ENCODE measurements at regions not wholly inside any gene's neighbourhood (a gene's known extent, or its start where the extent isn't known, plus 50 kb on each side); places are given as distances from the start of the nearest gene placed in this dataset.

DNA sequence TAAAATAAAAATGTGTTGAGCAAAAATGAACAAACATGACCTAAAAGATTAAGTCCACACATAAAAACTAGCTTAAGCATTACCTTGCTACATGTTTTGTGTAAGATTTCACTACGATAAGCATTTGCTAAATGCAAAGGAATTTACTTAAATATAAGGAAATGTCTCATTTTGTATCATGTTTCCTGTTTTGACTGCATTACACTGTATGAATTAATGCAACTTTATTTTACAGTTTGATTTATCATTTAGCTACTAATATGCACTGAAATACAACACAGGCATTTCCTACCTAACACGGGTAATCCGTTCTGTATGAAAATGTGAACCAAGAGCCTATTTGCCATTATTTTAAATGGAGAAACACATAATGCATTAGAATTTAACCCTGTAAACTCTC is 1076.5 kb upstream of the DDX18 start:
- Histone ChIP-seq H3K4me1 (replicated peaks in 1 of 4; ENCODE audit: control insufficient read depth in 3 of 4, insufficient read depth in 4 of 4, low read length in 3 of 4) (no peaks in the 10 kb centered on the region), H3K4ac (replicated peaks; ENCODE audit: insufficient read length, low read depth, low read length) (no peak overlapping the region), H4K20me1 (replicated peaks in 1 of 2; ENCODE audit: control insufficient read depth in 1 of 2, insufficient read depth in 2 of 2, low read length in 2 of 2) (no peaks in the 10 kb centered on the region), H2BK5ac (ENCODE audit: low read depth, low read length) (no peak overlapping the region), H2AK5ac (ENCODE audit: low read depth, low read length) (no peak overlapping the region), H3K4me2 (ENCODE audit: insufficient read depth in 1 of 2, low read depth in 2 of 2, low read length in 2 of 2) (no peak overlapping the region), H3K36me3 (ENCODE audit: control insufficient read depth in 2 of 4, insufficient read depth in 4 of 4, low read length in 3 of 4) (no peaks in the 10 kb centered on the region), H3K79me2 (ENCODE audit: control insufficient read depth in 1 of 2, insufficient read depth in 2 of 2, low read length in 2 of 2) (no peaks in the 10 kb centered on the region), H2AFZ (ENCODE audit: low read length) (no peak overlapping the region), H3K14ac (ENCODE audit: insufficient read length) (no peak overlapping the region), H3K4me3 (ENCODE audit: extremely low read depth in 1 of 4, insufficient read depth in 2 of 4, low read depth in 3 of 4, low read length in 4 of 4) (no peak overlapping the region), H2BK120ac (replicated peaks; ENCODE audit: low read depth, low read length) (no peak overlapping the region), H3K23me2 (ENCODE audit: low read depth, low read length) (no peaks in the 10 kb centered on the region), H2BK12ac (ENCODE audit: low read depth, low read length) (no peak overlapping the region), H2BK15ac (ENCODE audit: low read length) (no peak overlapping the region), H3K79me1 (ENCODE audit: low read depth, low read length) (no peaks in the 10 kb centered on the region), H3K56ac (replicated peaks; ENCODE audit: insufficient read length, low read depth, low read length) (no peak overlapping the region), H4K5ac (ENCODE audit: insufficient read length, low read depth, low read length) (no peak overlapping the region), H4K91ac (replicated peaks; ENCODE audit: insufficient read length, low read length) (no peak overlapping the region), H3K27ac (ENCODE audit: low read depth, low read length) (no peak overlapping the region), H3K9ac (replicated peaks in 1 of 4; ENCODE audit: extremely low read depth in 1 of 4, low read depth in 3 of 4, low read length in 3 of 4) (no peak overlapping the region), H3K23ac (ENCODE audit: insufficient read length) (no peak overlapping the region), H2BK20ac (ENCODE audit: low read length) (no peak overlapping the region), H3K27me3 (replicated peaks in 1 of 4; ENCODE audit: control insufficient read depth in 3 of 4, extremely low read depth in 1 of 4, insufficient read depth in 3 of 4, low read length in 3 of 4) (no peaks in the 10 kb centered on the region), H3K18ac (ENCODE audit: extremely low read depth, low read length) (no peak overlapping the region), H4K8ac (ENCODE audit: extremely low read depth, insufficient read depth, low read length) (no peak overlapping the region), H3K9me3 (ENCODE audit: insufficient read depth in 2 of 2, low read depth in 1 of 2, low read length in 1 of 2) (no peaks in the 10 kb centered on the region)
- no peak for DNase-seq (ENCODE audit: low read depth in 1 of 2, low spot score in 2 of 2)
- ChIA-PET POLR2A (ENCODE audit: partially characterized antibody) (no interaction called here), CTCF (ENCODE audit: partially characterized antibody) (interaction anchor here (0.7 kb wide), 1 partner anchor 19 kb away, joined by 3 read pairs; no protein-coding TSS in a partner anchor)
- FAIRE-seq, result no peak
- 93% methylated on average over 3 of the region's 3 CpGs; no CpG with 5 or more reads in 1 of the 2 experiments for WGBS, 2 experiments (ENCODE audit: extremely low coverage in 1 of 2, insufficient coverage in 1 of 2, insufficient read length in 1 of 2, insufficient replicate concordance in 2 of 2, low coverage in 1 of 2, low lambda C conversion rate in 2 of 2, missing lambda C conversion rate in 1 of 2)
- no peak for TF ChIP-seq BRCA1 (IDR thresholded peaks at IDR 0.05; ENCODE audit: low read depth, low read length)
- TF ChIP-seq, protein P1, sequence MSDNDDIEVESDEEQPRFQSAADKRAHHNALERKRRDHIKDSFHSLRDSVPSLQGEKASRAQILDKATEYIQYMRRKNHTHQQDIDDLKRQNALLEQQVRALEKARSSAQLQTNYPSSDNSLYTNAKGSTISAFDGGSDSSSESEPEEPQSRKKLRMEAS (IDR thresholded peaks at IDR 0.05), result no peak
- no peak for TF ChIP-seq CHD1 (IDR thresholded peaks at IDR 0.05; ENCODE audit: low read depth, low read length)
- TF ChIP-seq YY1 (IDR thresholded peaks at IDR 0.05; ENCODE audit: low read depth, low read length), result no peak
- no peak for TF ChIP-seq POU5F1 (IDR thresholded peaks at IDR 0.05; ENCODE audit: low read depth, low read length)
- TF ChIP-seq, protein P2, sequence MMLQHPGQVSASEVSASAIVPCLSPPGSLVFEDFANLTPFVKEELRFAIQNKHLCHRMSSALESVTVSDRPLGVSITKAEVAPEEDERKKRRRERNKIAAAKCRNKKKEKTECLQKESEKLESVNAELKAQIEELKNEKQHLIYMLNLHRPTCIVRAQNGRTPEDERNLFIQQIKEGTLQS (IDR thresholded peaks at IDR 0.05; ENCODE audit: insufficient read depth, low read depth, low read length), result no peak
- TF ChIP-seq TBP (IDR thresholded peaks at IDR 0.05; ENCODE audit: low read depth, low read length), result no peak
- no peak for TF ChIP-seq FOSL1 (IDR thresholded peaks at IDR 0.05; ENCODE audit: insufficient read depth, low read depth, low read length)
- no peak for TF ChIP-seq TAF7 (optimal IDR thresholded peaks at IDR 0.05; ENCODE audit: borderline replicate concordance, low read depth, low read length)
- no peak for TF ChIP-seq SP4 (IDR thresholded peaks at IDR 0.05; ENCODE audit: low read length)
- TF ChIP-seq CEBPB (IDR thresholded peaks at IDR 0.05; ENCODE audit: low read depth, low read length), result no peak
